TTC549 (cell line): ENCODE measurements at regions not wholly inside any gene's neighbourhood (a gene's known extent, or its start where the extent isn't known, plus 50 kb on each side); places are given as distances from the start of the nearest gene placed in this dataset.

Source experiments
- FAIRE-seq: peaks from 2 replicates; lab custom pipeline; 2012; peaks lifted over from hg19 to GRCh38; lab: Jason Lieb, UNC

GRCh38 chr3:144235489-144235888 is 263.9 kb downstream of the DIPK2A start:
- FAIRE-seq: no peak

- FAIRE-seq: no peak
Observed at GRCh38 chr3:144237351-144237750, 265.7 kb downstream of the DIPK2A start.

GRCh38 chr3:144241404-144241803 is 269.8 kb downstream of the DIPK2A start:
- FAIRE-seq: no peak

GRCh38 chr3:144242747-144243146 is 271.1 kb downstream of the DIPK2A start:
- no peak for FAIRE-seq

- no peak for FAIRE-seq
Observed at GRCh38 chr3:144244662-144245061, 273.0 kb downstream of the DIPK2A start.

- no peak for FAIRE-seq
Observed at GRCh38 chr3:144252896-144253295, 281.3 kb downstream of the DIPK2A start.

GRCh38 chr3:144257381-144257780 is 285.8 kb downstream of the DIPK2A start:
- FAIRE-seq: no peak

GRCh38 chr3:144259267-144259666 is 287.6 kb downstream of the DIPK2A start:
- no peak for FAIRE-seq

GRCh38 chr3:144263706-144264105 is 292.1 kb downstream of the DIPK2A start:
- no peak for FAIRE-seq

- FAIRE-seq: no peak
Observed at GRCh38 chr3:144264350-144264749, 292.7 kb downstream of the DIPK2A start.

- FAIRE-seq: no peak
Observed at GRCh38 chr3:144264794-144265193, 293.2 kb downstream of the DIPK2A start.

GRCh38 chr3:144265542-144266100 is 294.0 kb downstream of the DIPK2A start:
- FAIRE-seq: no peak

GRCh38 chr3:144270100-144270499 is 298.5 kb downstream of the DIPK2A start:
- no peak for FAIRE-seq

GRCh38 chr3:144272680-144273079 is 301.1 kb downstream of the DIPK2A start:
- no peak for FAIRE-seq

GRCh38 chr3:144273601-144274000 is 302.0 kb downstream of the DIPK2A start:
- no peak for FAIRE-seq

GRCh38 chr3:144275005-144275404 is 303.4 kb downstream of the DIPK2A start:
- no peak for FAIRE-seq

- FAIRE-seq: no peak
Observed at GRCh38 chr3:144282313-144282712, 310.7 kb downstream of the DIPK2A start.

GRCh38 chr3:144286235-144286910 is 314.8 kb downstream of the DIPK2A start:
- FAIRE-seq: no peak

- no peak for FAIRE-seq
Observed at GRCh38 chr3:144287001-144287400, 315.4 kb downstream of the DIPK2A start.

- FAIRE-seq: no peak
Observed at GRCh38 chr3:144289057-144289456, 317.4 kb downstream of the DIPK2A start.

GRCh38 chr3:144294659-144295538 is 323.3 kb downstream of the DIPK2A start:
- no peak for FAIRE-seq

- FAIRE-seq: no peak
Observed at GRCh38 chr3:144295613-144296012, 324.0 kb downstream of the DIPK2A start.

GRCh38 chr3:144296808-144297207 is 325.2 kb downstream of the DIPK2A start:
- FAIRE-seq: no peak
